Activated T-helper 17 cell treated with anti-CD3 and anti-CD28 coated beads, Interleukin-2, amount 50 U/mL, for 72 hours (primary cell): ENCODE measurements at regions not wholly inside any gene's neighbourhood (a gene's known extent, or its start where the extent isn't known, plus 50 kb on each side); places are given as distances from the start of the nearest gene placed in this dataset.

Experiments
- ATAC-seq: fragments of 150-1000 bp; cut with Tn5 transposase; replicated peaks from 2 replicates; pipeline ENCODE4 v1.10.0; 2021; ENCODE audit warnings: mild to moderate bottlenecking, moderate library complexity
- H3K27ac Mint-ChIP-seq: one replicate; pipeline ENCODE4 v1.8.0; 2022; ENCODE audit warnings: mixed read lengths
- H3K27me3 Mint-ChIP-seq: one replicate; pipeline ENCODE4 v1.8.0; 2022; ENCODE audit warnings: mixed read lengths
- H3K36me3 Mint-ChIP-seq: one replicate; pipeline ENCODE4 v1.8.0; 2022; ENCODE audit warnings: low read depth, mild to moderate bottlenecking, mixed read lengths
- H3K4me1 Mint-ChIP-seq: one replicate; pipeline ENCODE4 v1.8.0; 2022; ENCODE audit warnings: mixed read lengths
- H3K4me3 Mint-ChIP-seq: one replicate; pipeline ENCODE4 v1.8.0; 2022; ENCODE audit warnings: mild to moderate bottlenecking, mixed read lengths
- H3K9me3 Mint-ChIP-seq: one replicate; pipeline ENCODE4 v1.8.0; 2022; ENCODE audit warnings: mixed read lengths

- Mint-ChIP-seq H3K27me3 (no peaks in the 10 kb centered on the region), H3K9me3 (no peaks in the 10 kb centered on the region), H3K4me3 (no peak overlapping the region), H3K4me1 (no peaks in the 10 kb centered on the region), H3K27ac (no peak overlapping the region), H3K36me3 (no peaks in the 10 kb centered on the region)
- no peak for ATAC-seq
Measured at GRCh38 chr3:117454908-117455307, 745.3 kb downstream of the TUSC7 start.

GRCh38 chr3:117455782-117456181, 746.2 kb downstream of the TUSC7 start:
- no peaks in the 10 kb centered on the region for H3K9me3 Mint-ChIP-seq
- no peaks in the 10 kb centered on the region for H3K27me3 Mint-ChIP-seq
- no peak for ATAC-seq
- H3K36me3 Mint-ChIP-seq: no peaks in the 10 kb centered on the region
- H3K27ac Mint-ChIP-seq: no peak overlapping the region
- H3K4me3 Mint-ChIP-seq: no peak overlapping the region
- no peaks in the 10 kb centered on the region for H3K4me1 Mint-ChIP-seq

- H3K27me3 Mint-ChIP-seq: no peaks in the 10 kb centered on the region
- H3K4me1 Mint-ChIP-seq: no peaks in the 10 kb centered on the region
- H3K4me3 Mint-ChIP-seq: no peak overlapping the region
- no peak overlapping the region for H3K27ac Mint-ChIP-seq
- no peak for ATAC-seq
- H3K9me3 Mint-ChIP-seq: peaks cover 3% of the 10 kb centered on the region
- no peaks in the 10 kb centered on the region for H3K36me3 Mint-ChIP-seq
Measured at GRCh38 chr3:117463276-117464115, 753.9 kb downstream of the TUSC7 start.

DNA sequence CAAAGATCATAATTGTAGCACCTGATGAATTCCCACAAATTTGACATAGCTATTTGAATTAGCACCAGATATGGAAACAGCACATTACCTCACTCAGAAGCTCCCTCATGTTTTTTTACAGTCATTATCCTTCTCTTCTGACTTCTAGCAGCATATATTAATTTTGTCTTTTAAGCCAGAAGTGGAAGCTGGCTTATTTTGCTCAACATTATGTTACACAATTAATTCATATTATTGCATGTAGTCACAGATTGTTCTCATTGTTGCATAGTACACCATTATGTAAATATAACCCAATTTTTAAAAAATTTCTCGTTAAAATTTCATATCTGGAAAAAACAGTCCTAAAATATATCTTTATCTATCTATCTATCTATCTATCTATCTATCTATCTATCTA, 762.3 kb downstream of the TUSC7 start:
- H3K36me3 Mint-ChIP-seq: no peaks in the 10 kb centered on the region
- H3K9me3 Mint-ChIP-seq: peaks cover 6% of the 10 kb centered on the region
- H3K4me3 Mint-ChIP-seq: no peak overlapping the region
- H3K4me1 Mint-ChIP-seq: no peaks in the 10 kb centered on the region
- H3K27me3 Mint-ChIP-seq: no peaks in the 10 kb centered on the region
- H3K27ac Mint-ChIP-seq: no peak overlapping the region
- ATAC-seq: no peak

DNA sequence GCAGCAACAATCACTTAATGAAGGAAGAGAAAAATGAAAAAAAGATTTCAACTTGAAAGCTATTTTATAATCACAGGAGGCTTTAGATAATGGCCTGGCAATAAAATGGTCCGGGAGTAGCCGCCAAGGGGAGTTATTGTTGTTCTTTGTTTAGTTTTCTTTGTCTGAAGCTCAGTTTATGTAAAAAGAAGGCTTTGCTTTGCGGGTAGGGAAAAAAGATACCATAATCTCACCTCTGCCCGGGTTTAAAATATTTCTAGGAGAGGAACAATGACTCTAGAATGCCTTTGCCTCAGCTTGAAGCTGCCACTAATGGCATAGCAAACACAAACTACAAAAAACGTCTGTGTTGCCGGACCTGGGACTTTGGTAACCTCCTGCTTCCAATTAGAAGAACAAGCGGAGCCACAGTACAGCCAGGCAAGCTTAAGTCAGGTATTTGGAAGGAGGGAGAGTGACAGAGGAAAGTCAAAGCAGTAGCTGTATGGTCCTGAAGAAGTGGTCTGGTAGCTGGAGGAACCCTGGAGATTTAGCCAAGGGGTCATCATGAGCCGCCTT, 764.5 kb downstream of the TUSC7 start:
- Mint-ChIP-seq H3K36me3 (no peaks in the 10 kb centered on the region), H3K4me3 (no peak overlapping the region), H3K4me1 (no peaks in the 10 kb centered on the region), H3K27ac (no peak overlapping the region), H3K9me3 (peaks cover 6% of the 10 kb centered on the region), H3K27me3 (no peaks in the 10 kb centered on the region)
- ATAC-seq: no peak

- H3K4me1 Mint-ChIP-seq: no peaks in the 10 kb centered on the region
- H3K9me3 Mint-ChIP-seq: peaks cover 6% of the 10 kb centered on the region
- H3K4me3 Mint-ChIP-seq: no peak overlapping the region
- H3K36me3 Mint-ChIP-seq: no peaks in the 10 kb centered on the region
- ATAC-seq: no peak
- H3K27me3 Mint-ChIP-seq: no peaks in the 10 kb centered on the region
- H3K27ac Mint-ChIP-seq: no peak overlapping the region
Measured at GRCh38 chr3:117476572-117476971, 767.0 kb downstream of the TUSC7 start.

- Mint-ChIP-seq H3K4me1 (no peaks in the 10 kb centered on the region), H3K9me3 (peaks cover 6% of the 10 kb centered on the region), H3K36me3 (no peaks in the 10 kb centered on the region), H3K27ac (no peak overlapping the region), H3K27me3 (no peaks in the 10 kb centered on the region), H3K4me3 (no peak overlapping the region)
- no peak for ATAC-seq
Measured at GRCh38 chr3:117477214-117477755, 767.7 kb downstream of the TUSC7 start.

DNA sequence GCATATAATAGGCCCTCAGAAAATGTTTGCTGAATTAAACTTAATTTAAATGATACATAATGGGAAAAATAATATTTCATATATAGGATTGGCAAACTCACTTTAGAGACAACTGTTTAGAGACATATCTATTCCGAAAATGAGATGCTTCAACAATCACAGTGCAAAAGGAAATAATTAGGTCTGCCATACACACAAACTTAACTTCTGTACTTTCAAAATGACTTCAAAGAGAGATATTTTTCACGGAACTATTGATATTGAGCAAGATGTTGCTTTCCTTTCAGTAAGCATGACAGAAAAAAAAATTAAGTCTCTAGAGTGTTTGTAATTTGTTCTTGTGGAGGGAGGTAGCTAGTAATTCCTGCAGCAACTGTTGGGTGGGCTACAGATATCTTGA, 769.5 kb downstream of the TUSC7 start:
- Mint-ChIP-seq H3K4me1 (no peaks in the 10 kb centered on the region), H3K27ac (no peak overlapping the region), H3K4me3 (no peak overlapping the region), H3K27me3 (no peaks in the 10 kb centered on the region), H3K36me3 (no peaks in the 10 kb centered on the region), H3K9me3 (peaks cover 6% of the 10 kb centered on the region)
- ATAC-seq: no peak

DNA sequence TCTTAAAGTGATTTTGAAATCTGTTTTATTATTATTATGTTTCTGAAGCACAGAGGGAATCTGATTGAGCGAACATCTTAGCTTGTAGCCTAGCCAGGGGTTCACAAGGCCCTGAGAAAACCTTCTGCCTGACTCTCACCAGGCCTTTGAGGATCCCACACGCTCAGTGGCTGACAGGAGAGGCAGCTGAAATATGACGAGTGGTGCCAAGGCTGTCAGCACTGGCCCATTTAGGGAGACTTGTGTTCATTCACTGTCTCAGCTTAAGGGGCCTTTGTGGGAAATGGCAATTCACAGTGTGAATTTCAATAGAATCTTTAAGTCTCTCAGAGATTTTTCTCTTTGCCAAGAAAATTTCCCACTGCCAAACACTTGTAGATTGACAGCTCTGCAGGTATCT, 770.9 kb downstream of the TUSC7 start:
- no peak for ATAC-seq
- peaks cover 4% of the 10 kb centered on the region for H3K9me3 Mint-ChIP-seq
- H3K27me3 Mint-ChIP-seq: no peaks in the 10 kb centered on the region
- no peak overlapping the region for H3K4me3 Mint-ChIP-seq
- no peaks in the 10 kb centered on the region for H3K36me3 Mint-ChIP-seq
- no peak overlapping the region for H3K27ac Mint-ChIP-seq
- no peaks in the 10 kb centered on the region for H3K4me1 Mint-ChIP-seq

DNA sequence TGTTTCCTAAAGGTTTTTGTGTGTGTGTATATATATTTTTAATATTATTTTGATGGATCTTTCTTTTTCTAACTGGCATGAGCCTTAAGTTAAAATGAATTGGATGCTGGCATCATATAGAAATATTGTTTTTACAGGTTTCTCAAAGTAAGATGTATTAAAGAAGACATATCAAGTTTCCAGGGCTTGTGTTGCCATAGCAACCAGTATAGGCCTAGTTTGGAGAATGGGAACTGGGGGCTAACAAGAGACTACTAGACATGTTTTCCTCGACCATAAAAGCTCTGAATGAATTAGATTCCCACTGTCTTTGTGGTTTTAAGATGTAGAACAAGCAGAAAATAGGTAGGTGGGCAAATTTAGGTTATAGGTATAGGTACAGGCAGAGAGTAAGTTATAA, 771.4 kb downstream of the TUSC7 start:
- no peaks in the 10 kb centered on the region for H3K9me3 Mint-ChIP-seq
- H3K27ac Mint-ChIP-seq: no peak overlapping the region
- no peak overlapping the region for H3K4me3 Mint-ChIP-seq
- no peaks in the 10 kb centered on the region for H3K4me1 Mint-ChIP-seq
- H3K27me3 Mint-ChIP-seq: no peaks in the 10 kb centered on the region
- no peak for ATAC-seq
- no peaks in the 10 kb centered on the region for H3K36me3 Mint-ChIP-seq

DNA sequence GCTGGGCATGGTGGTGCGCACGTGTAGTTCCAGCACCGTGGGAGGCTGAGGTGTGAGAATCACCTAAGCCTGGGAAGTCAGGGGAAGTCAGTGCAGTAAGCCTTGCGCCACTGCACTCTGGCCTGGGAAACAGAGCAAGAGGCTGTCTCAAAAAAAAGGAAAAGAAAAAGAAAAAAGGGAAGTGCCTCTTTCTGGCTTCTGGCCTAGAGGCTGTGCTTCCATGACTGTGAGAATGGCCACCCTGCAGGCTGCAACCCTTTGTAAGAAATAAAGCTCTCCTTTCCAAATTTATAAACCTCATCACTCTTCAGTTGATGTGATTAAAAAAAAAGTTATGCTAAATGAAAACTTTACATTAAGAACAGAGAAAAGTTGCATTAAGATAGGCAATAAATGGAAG, 774.3 kb downstream of the TUSC7 start:
- Mint-ChIP-seq H3K4me3 (no peak overlapping the region), H3K4me1 (no peaks in the 10 kb centered on the region), H3K9me3 (peaks cover 3% of the 10 kb centered on the region), H3K27ac (no peak overlapping the region), H3K36me3 (no peaks in the 10 kb centered on the region), H3K27me3 (no peaks in the 10 kb centered on the region)
- ATAC-seq: no peak

DNA sequence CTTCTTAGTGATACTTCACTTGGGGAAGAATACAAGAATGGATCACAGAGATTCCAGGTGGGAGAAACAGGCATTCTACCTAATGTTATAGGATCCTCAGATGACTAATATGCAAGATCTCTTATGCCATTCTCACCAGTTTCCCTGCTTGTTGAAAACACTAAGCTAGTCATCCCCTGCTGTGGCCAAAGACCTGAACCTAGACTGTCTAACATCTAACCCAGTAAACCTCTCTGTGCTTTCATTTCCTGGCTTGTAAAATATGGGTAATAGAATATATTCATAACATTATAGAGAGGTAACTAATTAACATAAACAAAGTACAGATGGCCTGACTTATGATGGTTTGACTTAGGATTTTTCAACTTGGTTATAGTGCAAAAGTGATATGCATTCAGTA, 776.3 kb downstream of the TUSC7 start:
- no peak overlapping the region for H3K4me3 Mint-ChIP-seq
- no peak for ATAC-seq
- H3K27me3 Mint-ChIP-seq: no peaks in the 10 kb centered on the region
- no peaks in the 10 kb centered on the region for H3K36me3 Mint-ChIP-seq
- H3K27ac Mint-ChIP-seq: no peak overlapping the region
- peaks cover 3% of the 10 kb centered on the region for H3K9me3 Mint-ChIP-seq
- H3K4me1 Mint-ChIP-seq: no peaks in the 10 kb centered on the region

GRCh38 chr3:117486719-117487716, 777.4 kb downstream of the TUSC7 start:
- Mint-ChIP-seq H3K9me3 (peaks cover 3% of the 10 kb centered on the region), H3K4me3 (no peak overlapping the region), H3K27me3 (no peaks in the 10 kb centered on the region)

DNA sequence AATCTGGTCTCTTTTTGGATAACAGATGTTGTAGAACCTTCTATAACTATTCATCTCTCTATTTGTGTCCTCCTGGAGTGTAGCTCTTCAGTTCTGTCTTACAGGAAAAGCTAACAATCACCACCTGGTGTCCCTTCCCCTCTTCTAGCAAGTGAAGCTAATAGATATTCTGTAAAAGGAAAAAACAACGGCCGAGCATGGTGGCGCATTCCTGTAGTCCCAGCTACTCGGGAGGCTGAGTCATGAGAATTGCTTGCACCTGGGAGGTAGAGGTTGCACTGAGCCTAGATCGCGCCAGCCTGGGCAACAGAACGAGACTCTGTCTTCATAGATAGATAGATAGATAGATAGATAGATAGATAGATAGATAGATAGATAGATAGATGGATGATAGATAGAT, 779.4 kb downstream of the TUSC7 start:
- no peaks in the 10 kb centered on the region for H3K27me3 Mint-ChIP-seq
- H3K9me3 Mint-ChIP-seq: peaks cover 3% of the 10 kb centered on the region
- no peaks in the 10 kb centered on the region for H3K36me3 Mint-ChIP-seq
- H3K4me3 Mint-ChIP-seq: no peak overlapping the region
- ATAC-seq: no peak
- H3K4me1 Mint-ChIP-seq: no peaks in the 10 kb centered on the region
- H3K27ac Mint-ChIP-seq: no peak overlapping the region

More at GRCh38 chr3:117486719-117487716, 777.4 kb downstream of the TUSC7 start:
- no peak for ATAC-seq
- Mint-ChIP-seq H3K27ac (no peak overlapping the region), H3K36me3 (no peaks in the 10 kb centered on the region), H3K4me1 (no peaks in the 10 kb centered on the region)
